Progenitor cell of endocrine pancreas (in vitro differentiated cells): ENCODE measurements at regions not wholly inside any gene's neighbourhood (a gene's known extent, or its start where the extent isn't known, plus 50 kb on each side); places are given as distances from the start of the nearest gene placed in this dataset.

Source experiments
- DNase-seq: peaks from one replicate; pipeline ENCODE4 v3.0.0; 2021; ENCODE audit warnings: low spot score; ENCODE audit not compliant: unreplicated experiment
- H3K27ac Mint-ChIP-seq: 2 replicates; pipeline ENCODE4 v1.8.0; 2021; ENCODE audit warnings: mild to moderate bottlenecking, moderate library complexity, mixed read lengths
- H3K27me3 Mint-ChIP-seq: 2 replicates; pipeline ENCODE4 v1.8.0; 2021; ENCODE audit warnings: mixed read lengths
- H3K36me3 Mint-ChIP-seq: 2 replicates; pipeline ENCODE4 v1.8.0; 2022; ENCODE audit warnings: mixed read lengths; ENCODE audit not compliant: insufficient read depth
- H3K4me1 Mint-ChIP-seq: 2 replicates; pipeline ENCODE4 v1.8.0; 2021; ENCODE audit warnings: low read depth, mixed read lengths
- H3K4me3 Mint-ChIP-seq: 2 replicates; pipeline ENCODE4 v1.8.0; 2021; ENCODE audit warnings: low read depth, mild to moderate bottlenecking, moderate library complexity, mixed read lengths
- H3K9me3 Mint-ChIP-seq: 2 replicates; pipeline ENCODE4 v1.8.0; 2021; ENCODE audit warnings: low read depth, mixed read lengths
- CTCF ChIP-seq: fragments of 200-600 bp; sonication (generic); IDR thresholded peaks from one replicate; pipeline ENCODE4 v1.5.0; 2021; ENCODE audit warnings: antibody characterized with exemption, mild to moderate bottlenecking; ENCODE audit not compliant: unreplicated experiment

GRCh38 chr7:41117431-41117830 is 585.5 kb downstream of the INHBA start:
- Mint-ChIP-seq H3K27ac (no peak overlapping the region), H3K27me3 (no peaks in the 10 kb centered on the region), H3K4me3 (no peak overlapping the region), H3K9me3 (peaks cover 5% of the 10 kb centered on the region), H3K4me1 (no peaks in the 10 kb centered on the region), H3K36me3 (no peaks in the 10 kb centered on the region)
- no peak for TF ChIP-seq CTCF
- no peak for DNase-seq

GRCh38 chr7:41116817-41117216 is 586.1 kb downstream of the INHBA start:
- Mint-ChIP-seq H3K36me3 (no peaks in the 10 kb centered on the region), H3K4me1 (no peaks in the 10 kb centered on the region), H3K4me3 (no peak overlapping the region), H3K27me3 (no peaks in the 10 kb centered on the region), H3K9me3 (peaks cover 5% of the 10 kb centered on the region), H3K27ac (no peak overlapping the region)
- no peak for TF ChIP-seq CTCF
- no peak for DNase-seq

GRCh38 chr7:41116337-41116736 is 586.6 kb downstream of the INHBA start:
- Mint-ChIP-seq H3K36me3 (no peaks in the 10 kb centered on the region), H3K4me3 (no peak overlapping the region), H3K27me3 (no peaks in the 10 kb centered on the region), H3K4me1 (no peaks in the 10 kb centered on the region), H3K27ac (no peak overlapping the region), H3K9me3 (peaks cover 5% of the 10 kb centered on the region)
- no peak for DNase-seq
- no peak for TF ChIP-seq CTCF

- Mint-ChIP-seq H3K4me3 (no peak overlapping the region), H3K36me3 (no peaks in the 10 kb centered on the region), H3K27me3 (no peaks in the 10 kb centered on the region), H3K27ac (no peak overlapping the region), H3K9me3 (peaks cover 4% of the 10 kb centered on the region), H3K4me1 (no peaks in the 10 kb centered on the region)
- no peak for TF ChIP-seq CTCF
- DNase-seq, result no peak
Observed at GRCh38 chr7:41114691-41115090, 588.2 kb downstream of the INHBA start.

GRCh38 chr7:41114131-41114530 is 588.8 kb downstream of the INHBA start:
- Mint-ChIP-seq H3K9me3 (no peaks in the 10 kb centered on the region), H3K4me3 (no peak overlapping the region), H3K36me3 (no peaks in the 10 kb centered on the region), H3K27me3 (no peaks in the 10 kb centered on the region), H3K4me1 (no peaks in the 10 kb centered on the region), H3K27ac (no peak overlapping the region)
- TF ChIP-seq CTCF, result no peak
- no peak for DNase-seq
